Cardiac fibroblast (primary cell): ENCODE measurements at regions not wholly inside any gene's neighbourhood (a gene's known extent, or its start where the extent isn't known, plus 50 kb on each side); places are given as distances from the start of the nearest gene placed in this dataset.

Experiments used
- DNase-seq, 2 donors: peaks; one replicate each; pipeline versions ENCODE4 v3.0.0 to v3.0.0-alpha.2; 2010; ENCODE audit warnings: low read depth in 2 of 2
- H3K4me3 ChIP-seq, 2 donors: replicated peaks in 1 of 2; 1 replicate in 1 of 2; 2 replicates in 1 of 2; pipeline ENCODE4 v1.5.1; 2011; ENCODE audit warnings: low read depth in 2 of 2, low read length in 2 of 2, mild to moderate bottlenecking in 2 of 2, moderate library complexity in 1 of 2
- TF ChIP-seq, protein P1 (sequence below): IDR thresholded peaks from one replicate; pipeline ENCODE4 v1.5.1; 2011; ENCODE audit warnings: low read depth, mild to moderate bottlenecking, low read length, inconsistent platforms

DNA sequence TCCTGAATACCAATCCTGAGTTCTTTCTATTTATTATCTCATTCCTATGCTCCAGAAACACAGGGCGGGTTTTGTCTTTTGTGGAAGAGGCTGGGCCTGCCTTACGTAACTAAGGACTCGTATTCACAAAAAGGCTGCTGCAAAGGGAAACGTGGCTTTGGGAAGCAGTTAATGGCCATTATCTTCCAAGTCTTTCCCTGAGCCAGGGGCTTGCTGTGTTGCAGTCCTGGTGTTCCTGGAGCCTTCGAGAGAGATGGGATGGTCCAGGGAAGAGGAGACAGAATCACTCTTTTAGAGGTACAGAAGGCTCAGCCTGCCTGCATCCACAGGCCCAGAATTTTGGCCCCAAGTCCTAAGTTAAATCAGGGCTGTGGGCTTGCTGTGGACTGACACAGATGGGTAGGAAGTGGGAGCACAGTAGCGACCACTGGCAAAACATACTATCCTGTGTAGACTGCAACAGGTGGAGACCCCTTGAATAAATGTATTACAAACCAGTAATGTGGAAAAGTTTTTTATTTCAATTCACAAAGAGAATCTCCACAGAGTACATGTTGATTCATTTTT lies 139.4 kb upstream of the ST6GAL2 start:
- DNase-seq, result no peak
- no peak overlapping the region for H3K4me3 ChIP-seq
- TF ChIP-seq, protein P1, sequence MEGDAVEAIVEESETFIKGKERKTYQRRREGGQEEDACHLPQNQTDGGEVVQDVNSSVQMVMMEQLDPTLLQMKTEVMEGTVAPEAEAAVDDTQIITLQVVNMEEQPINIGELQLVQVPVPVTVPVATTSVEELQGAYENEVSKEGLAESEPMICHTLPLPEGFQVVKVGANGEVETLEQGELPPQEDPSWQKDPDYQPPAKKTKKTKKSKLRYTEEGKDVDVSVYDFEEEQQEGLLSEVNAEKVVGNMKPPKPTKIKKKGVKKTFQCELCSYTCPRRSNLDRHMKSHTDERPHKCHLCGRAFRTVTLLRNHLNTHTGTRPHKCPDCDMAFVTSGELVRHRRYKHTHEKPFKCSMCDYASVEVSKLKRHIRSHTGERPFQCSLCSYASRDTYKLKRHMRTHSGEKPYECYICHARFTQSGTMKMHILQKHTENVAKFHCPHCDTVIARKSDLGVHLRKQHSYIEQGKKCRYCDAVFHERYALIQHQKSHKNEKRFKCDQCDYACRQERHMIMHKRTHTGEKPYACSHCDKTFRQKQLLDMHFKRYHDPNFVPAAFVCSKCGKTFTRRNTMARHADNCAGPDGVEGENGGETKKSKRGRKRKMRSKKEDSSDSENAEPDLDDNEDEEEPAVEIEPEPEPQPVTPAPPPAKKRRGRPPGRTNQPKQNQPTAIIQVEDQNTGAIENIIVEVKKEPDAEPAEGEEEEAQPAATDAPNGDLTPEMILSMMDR, result no peak

DNA sequence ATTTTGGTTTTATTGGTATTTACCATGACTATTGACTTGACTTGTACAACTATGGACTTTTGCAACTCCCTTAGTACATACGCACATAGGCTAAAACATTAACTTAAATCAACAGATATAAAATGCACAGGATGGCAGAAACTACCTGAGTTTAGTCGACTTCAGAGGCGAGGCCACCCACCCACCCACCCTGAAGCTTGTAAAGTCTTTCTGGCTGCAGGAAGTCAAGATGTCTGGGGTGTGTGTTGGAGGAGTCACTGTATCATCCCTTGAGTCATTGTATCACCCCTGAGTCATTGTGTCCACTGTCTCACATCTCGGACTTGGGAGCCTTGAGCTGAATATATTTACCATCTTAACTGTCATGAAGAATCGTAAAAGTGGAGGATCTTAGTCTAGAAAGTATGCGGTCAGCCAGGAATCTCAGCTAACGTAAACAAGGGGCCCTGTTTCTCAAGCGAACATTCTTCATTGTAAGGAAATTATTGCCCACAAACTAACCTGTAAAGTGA lies 140.0 kb upstream of the ST6GAL2 start:
- peak; percentile 1 to 64 for DNase-seq
- H3K4me3 ChIP-seq, result no peak overlapping the region
- TF ChIP-seq, protein P1, result no peak

DNA sequence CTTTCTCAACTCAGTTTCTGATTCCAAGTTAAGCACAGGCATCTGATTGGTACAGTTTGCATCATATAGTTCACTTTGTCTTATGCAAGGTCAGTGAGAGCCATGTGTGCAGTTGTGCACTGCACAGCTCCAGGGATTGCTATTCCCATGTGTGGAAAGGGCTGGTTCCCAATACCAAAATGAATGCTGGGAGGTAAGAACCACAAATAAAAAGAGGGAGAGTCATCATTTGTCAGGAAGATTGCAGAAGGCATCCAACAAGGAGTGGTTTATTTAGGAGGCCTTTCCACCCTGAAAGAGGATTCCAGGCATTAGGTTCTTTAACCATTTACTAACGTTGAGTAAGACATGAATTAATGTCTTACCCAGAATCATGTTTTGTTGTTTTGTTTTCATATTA lies 141.2 kb upstream of the ST6GAL2 start:
- DNase-seq, result no peak
- TF ChIP-seq, protein P1, result no peak
- H3K4me3 ChIP-seq, result no peak overlapping the region

DNA sequence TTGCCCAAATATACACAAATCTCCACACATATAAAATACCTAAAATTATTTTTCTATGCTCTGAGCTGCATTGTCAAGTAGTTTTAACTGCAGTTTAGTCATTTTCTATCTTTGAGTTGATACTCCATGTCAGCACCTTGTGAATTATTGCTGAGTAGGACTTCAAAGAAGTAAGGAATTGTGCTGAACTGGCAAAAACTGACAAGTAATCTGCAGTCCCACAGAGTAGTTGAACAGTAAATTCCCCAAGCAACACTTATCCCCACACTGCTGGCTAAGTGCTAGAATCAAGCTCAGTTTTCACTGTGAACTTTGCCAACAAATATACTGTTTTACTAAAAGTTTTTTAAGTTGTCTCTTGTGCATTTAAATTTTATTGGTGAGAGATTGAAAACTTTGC lies 141.8 kb upstream of the ST6GAL2 start:
- no peak for DNase-seq
- TF ChIP-seq, protein P1, result no peak

DNA sequence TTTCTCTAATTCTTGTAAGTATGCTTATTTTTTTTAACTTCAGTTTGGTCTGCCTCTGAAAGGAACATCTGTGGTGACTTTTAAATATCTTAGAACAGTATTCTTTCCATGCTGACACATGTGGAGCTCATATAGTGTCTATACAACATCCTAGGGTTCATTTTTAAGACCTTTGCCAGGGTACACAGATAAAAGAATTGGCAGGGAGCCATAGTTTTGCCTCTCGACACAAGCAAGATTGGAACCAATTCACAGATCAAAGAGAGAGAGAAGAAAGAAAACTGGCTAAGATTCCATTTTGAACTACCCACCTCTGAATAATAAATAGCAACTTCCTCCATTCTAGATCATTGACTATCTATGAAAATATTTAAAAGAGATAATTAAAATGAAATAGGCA lies 142.7 kb upstream of the ST6GAL2 start:
- DNase-seq, result no peak
- TF ChIP-seq, protein P1, result no peak
- no peak overlapping the region for H3K4me3 ChIP-seq

More for the DNA sequence above, 141.8 kb upstream of the ST6GAL2 start:
- no peak overlapping the region for H3K4me3 ChIP-seq

DNA sequence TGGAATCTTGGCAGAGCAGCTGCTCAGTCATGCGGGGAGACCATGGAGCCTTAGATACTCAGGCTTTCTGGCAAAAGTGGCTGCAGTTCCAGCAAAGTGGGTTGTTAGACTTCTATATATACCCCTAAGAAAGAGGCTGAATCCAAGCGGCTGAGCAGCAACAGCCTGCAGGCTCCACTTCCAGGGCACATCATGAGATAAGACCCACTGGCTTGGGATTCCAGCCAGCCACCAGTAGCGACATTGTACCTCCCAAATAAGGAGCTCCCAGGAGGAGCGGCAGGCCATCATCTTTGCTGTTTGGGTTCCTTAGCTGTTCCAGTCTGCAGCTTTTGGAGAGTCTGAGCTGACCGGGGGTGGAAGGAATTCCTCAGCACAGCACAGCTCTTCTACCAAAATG lies 150.3 kb upstream of the ST6GAL2 start:
- no peak for DNase-seq
- TF ChIP-seq, protein P1, result no peak

DNA sequence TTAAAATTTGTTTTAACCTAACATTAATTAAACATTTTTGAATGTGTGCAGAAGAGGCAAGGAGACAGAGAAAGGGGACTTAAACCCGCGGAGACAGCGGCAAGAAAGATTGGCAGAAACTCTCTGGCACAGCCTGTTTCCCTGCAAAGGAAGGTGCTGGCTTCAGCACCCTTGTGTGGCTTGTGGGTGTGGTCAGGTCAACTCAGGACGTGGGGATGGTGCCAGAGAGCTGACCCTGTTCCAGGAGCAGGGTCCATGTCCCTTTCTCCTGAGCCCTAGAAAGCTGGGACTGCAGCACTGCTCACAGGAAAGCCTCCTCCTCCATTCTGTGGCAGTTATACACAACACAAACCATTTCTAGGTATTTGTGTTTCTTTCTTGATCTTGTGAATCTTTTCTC lies 176.2 kb upstream of the ST6GAL2 start:
- TF ChIP-seq, protein P1, result no peak
- DNase-seq, result no peak
- no peak overlapping the region for H3K4me3 ChIP-seq

More for the DNA sequence above, 150.3 kb upstream of the ST6GAL2 start:
- no peak overlapping the region for H3K4me3 ChIP-seq
